AG10803 (cell line): ENCODE measurements at regions not wholly inside any gene's neighbourhood (a gene's known extent, or its start where the extent isn't known, plus 50 kb on each side); places are given as distances from the start of the nearest gene placed in this dataset.

ENCODE experiments used
- DNase-seq: peaks from one replicate; pipeline ENCODE4 v3.0.0; 2010; ENCODE audit warnings: low read depth
- H3K4me3 ChIP-seq: 2 replicates; pipeline ENCODE4 v1.5.1; 2011; ENCODE audit warnings: mild to moderate bottlenecking, low read length, control low read depth
- CTCF ChIP-seq: conservative IDR thresholded peaks from 2 replicates; pipeline ENCODE4 v1.5.1; 2011; ENCODE audit warnings: mild to moderate bottlenecking, low read length, control low read depth, inconsistent platforms

- no peak for TF ChIP-seq CTCF
- no peak overlapping the region for H3K4me3 ChIP-seq
These were observed 543.6 kb upstream of the CFAP20DC start for GRCh38 chr3:59593380-59593779.

GRCh38 chr3:59580996-59581395, 531.2 kb upstream of the CFAP20DC start:
- no peak for DNase-seq
- TF ChIP-seq CTCF: no peak
- no peak overlapping the region for H3K4me3 ChIP-seq

More at GRCh38 chr3:59593380-59593779, 543.6 kb upstream of the CFAP20DC start:
- no peak for DNase-seq

GRCh38 chr3:59580499-59580898, 530.7 kb upstream of the CFAP20DC start:
- no peak for TF ChIP-seq CTCF
- DNase-seq: no peak
- H3K4me3 ChIP-seq: no peak overlapping the region

GRCh38 chr3:59578129-59578528, 528.3 kb upstream of the CFAP20DC start:
- no peak overlapping the region for H3K4me3 ChIP-seq
- no peak for DNase-seq
- no peak for TF ChIP-seq CTCF

- DNase-seq: no peak
- TF ChIP-seq CTCF: no peak
- H3K4me3 ChIP-seq: no peak overlapping the region
These were observed 526.8 kb upstream of the CFAP20DC start for GRCh38 chr3:59576606-59577005.

- peak; percentile 73 for DNase-seq
- TF ChIP-seq CTCF: peak; percentile 95
- no peak overlapping the region for H3K4me3 ChIP-seq
These were observed 525.5 kb upstream of the CFAP20DC start for GRCh38 chr3:59575113-59576001.

- H3K4me3 ChIP-seq: no peak overlapping the region
- peak; percentile 94 for DNase-seq
- no peak for TF ChIP-seq CTCF
These were observed 524.1 kb upstream of the CFAP20DC start for GRCh38 chr3:59573911-59574310.
